ENCODE measurements at regions not wholly inside any gene's neighbourhood (a gene's known extent, or its start where the extent isn't known, plus 50 kb on each side); places are given as distances from the start of the nearest gene placed in this dataset.

DNA sequence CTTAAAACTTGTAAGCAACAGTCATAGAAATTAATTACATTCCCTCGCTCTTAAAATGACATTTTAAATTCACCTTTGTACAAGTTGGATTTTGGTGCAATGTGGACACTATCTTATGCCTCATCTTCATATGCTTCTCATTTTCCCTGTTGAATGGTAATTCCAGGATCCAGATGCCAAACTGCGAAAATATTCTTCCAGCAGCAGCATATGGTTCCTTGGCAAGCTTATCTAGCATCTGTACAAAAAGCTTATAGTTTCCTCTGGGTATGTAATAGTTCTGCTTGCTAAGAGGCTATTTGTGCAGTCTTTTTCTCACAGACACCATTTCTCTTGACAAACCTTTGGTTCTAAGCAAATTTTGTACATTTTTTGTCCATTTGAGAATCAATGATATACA lies 2079.7 kb upstream of the AGA start:
- no peak overlapping the region for H3K4me3 Mint-ChIP-seq (ENCODE audit: unreplicated experiment)

DNA sequence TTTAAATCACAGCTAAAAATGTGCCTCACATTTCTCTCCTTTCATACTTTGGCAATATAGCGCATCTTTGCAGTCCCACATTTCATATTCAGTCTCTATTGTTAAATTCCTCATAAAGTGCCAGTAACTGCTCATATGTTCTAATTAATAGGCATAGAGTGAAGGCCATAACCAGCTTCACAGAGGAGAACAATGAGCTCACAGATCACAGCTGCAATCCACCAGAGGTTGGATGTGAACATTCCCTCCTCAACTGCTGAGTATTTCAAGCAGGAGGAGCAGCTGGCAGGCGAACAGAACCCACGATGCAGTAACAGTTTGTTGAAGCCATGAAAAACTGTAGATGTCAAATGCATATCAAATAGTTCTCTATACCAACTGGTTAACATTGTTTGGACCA lies 2088.7 kb upstream of the AGA start:
- no peaks in the 10 kb centered on the region for H3K36me3 Mint-ChIP-seq (ENCODE audit: low read depth, unreplicated experiment)
- no peak for DNase-seq (ENCODE audit: low spot score)
- no peak overlapping the region for H3K27ac Mint-ChIP-seq (ENCODE audit: unreplicated experiment)
- TF ChIP-seq, protein P1, sequence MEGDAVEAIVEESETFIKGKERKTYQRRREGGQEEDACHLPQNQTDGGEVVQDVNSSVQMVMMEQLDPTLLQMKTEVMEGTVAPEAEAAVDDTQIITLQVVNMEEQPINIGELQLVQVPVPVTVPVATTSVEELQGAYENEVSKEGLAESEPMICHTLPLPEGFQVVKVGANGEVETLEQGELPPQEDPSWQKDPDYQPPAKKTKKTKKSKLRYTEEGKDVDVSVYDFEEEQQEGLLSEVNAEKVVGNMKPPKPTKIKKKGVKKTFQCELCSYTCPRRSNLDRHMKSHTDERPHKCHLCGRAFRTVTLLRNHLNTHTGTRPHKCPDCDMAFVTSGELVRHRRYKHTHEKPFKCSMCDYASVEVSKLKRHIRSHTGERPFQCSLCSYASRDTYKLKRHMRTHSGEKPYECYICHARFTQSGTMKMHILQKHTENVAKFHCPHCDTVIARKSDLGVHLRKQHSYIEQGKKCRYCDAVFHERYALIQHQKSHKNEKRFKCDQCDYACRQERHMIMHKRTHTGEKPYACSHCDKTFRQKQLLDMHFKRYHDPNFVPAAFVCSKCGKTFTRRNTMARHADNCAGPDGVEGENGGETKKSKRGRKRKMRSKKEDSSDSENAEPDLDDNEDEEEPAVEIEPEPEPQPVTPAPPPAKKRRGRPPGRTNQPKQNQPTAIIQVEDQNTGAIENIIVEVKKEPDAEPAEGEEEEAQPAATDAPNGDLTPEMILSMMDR (IDR thresholded peaks at IDR 0.05; ENCODE audit: unreplicated experiment), result no peak
- H3K4me3 Mint-ChIP-seq (ENCODE audit: unreplicated experiment), result no peak overlapping the region
- H3K4me1 Mint-ChIP-seq (ENCODE audit: unreplicated experiment), result no peaks in the 10 kb centered on the region
- no peaks in the 10 kb centered on the region for H3K9me3 Mint-ChIP-seq (ENCODE audit: unreplicated experiment)
- H3K27me3 Mint-ChIP-seq (ENCODE audit: unreplicated experiment), result no peaks in the 10 kb centered on the region

More for the DNA sequence above, 2079.7 kb upstream of the AGA start:
- Mint-ChIP-seq H3K27me3 (ENCODE audit: unreplicated experiment) (peaks cover 3% of the 10 kb centered on the region), H3K27ac (ENCODE audit: unreplicated experiment) (no peak overlapping the region), H3K36me3 (ENCODE audit: low read depth, unreplicated experiment) (no peaks in the 10 kb centered on the region), H3K4me1 (ENCODE audit: unreplicated experiment) (no peaks in the 10 kb centered on the region), H3K9me3 (ENCODE audit: unreplicated experiment) (no peaks in the 10 kb centered on the region)
- no peak for DNase-seq (ENCODE audit: low spot score)
- TF ChIP-seq, protein P1 (IDR thresholded peaks at IDR 0.05; ENCODE audit: unreplicated experiment), result no peak

DNA sequence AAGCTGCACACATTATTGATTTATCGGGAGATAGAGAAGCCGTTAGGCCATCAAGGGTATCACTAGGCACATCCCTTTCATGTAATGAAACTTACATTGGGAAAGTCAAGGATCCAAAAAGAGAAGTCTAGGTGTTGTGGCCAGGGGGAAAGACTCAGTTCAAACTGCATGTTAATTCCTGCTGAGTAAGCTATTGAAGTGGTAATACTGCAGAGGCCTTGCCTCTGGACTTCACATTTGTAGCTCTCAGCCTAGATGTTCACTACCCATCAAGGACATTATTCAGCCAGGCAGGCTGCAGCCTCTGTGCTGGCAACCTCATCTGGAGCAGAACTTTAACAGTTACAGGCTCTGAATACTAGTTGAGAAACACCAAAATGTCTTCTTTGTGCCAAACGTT lies 2094.5 kb upstream of the AGA start:
- H3K9me3 Mint-ChIP-seq (ENCODE audit: unreplicated experiment), result no peaks in the 10 kb centered on the region
- TF ChIP-seq, protein P1 (IDR thresholded peaks at IDR 0.05; ENCODE audit: unreplicated experiment), result no peak
- H3K27ac Mint-ChIP-seq (ENCODE audit: unreplicated experiment), result no peak overlapping the region
- no peak overlapping the region for H3K4me3 Mint-ChIP-seq (ENCODE audit: unreplicated experiment)
- no peaks in the 10 kb centered on the region for H3K36me3 Mint-ChIP-seq (ENCODE audit: low read depth, unreplicated experiment)
- H3K4me1 Mint-ChIP-seq (ENCODE audit: unreplicated experiment), result no peaks in the 10 kb centered on the region
- H3K27me3 Mint-ChIP-seq (ENCODE audit: unreplicated experiment), result no peaks in the 10 kb centered on the region
- DNase-seq (ENCODE audit: low spot score), result no peak

DNA sequence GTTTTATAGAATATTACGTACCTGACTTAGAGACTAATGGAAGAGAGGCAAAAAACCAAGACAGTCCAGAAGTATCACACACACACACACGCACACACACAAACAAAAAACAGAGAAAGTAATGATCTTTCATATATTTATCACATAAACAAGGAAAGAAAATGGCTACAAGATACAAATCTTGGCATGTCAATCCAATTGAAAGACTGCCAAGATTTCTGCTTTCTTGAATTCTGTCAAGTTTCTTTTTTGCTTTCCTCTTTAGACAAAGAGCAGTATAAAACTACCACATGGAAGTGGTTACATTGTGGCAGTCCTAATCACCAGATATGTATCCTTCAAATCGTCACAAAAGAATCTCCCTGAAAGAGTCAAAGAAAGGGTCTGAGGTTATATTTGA lies 2097.4 kb upstream of the AGA start:
- Mint-ChIP-seq H3K4me1 (ENCODE audit: unreplicated experiment) (no peaks in the 10 kb centered on the region), H3K36me3 (ENCODE audit: low read depth, unreplicated experiment) (no peaks in the 10 kb centered on the region), H3K4me3 (ENCODE audit: unreplicated experiment) (no peak overlapping the region), H3K27ac (ENCODE audit: unreplicated experiment) (no peak overlapping the region), H3K9me3 (ENCODE audit: unreplicated experiment) (no peaks in the 10 kb centered on the region), H3K27me3 (ENCODE audit: unreplicated experiment) (no peaks in the 10 kb centered on the region)
- DNase-seq (ENCODE audit: low spot score), result no peak
- TF ChIP-seq, protein P1 (IDR thresholded peaks at IDR 0.05; ENCODE audit: unreplicated experiment), result no peak

DNA sequence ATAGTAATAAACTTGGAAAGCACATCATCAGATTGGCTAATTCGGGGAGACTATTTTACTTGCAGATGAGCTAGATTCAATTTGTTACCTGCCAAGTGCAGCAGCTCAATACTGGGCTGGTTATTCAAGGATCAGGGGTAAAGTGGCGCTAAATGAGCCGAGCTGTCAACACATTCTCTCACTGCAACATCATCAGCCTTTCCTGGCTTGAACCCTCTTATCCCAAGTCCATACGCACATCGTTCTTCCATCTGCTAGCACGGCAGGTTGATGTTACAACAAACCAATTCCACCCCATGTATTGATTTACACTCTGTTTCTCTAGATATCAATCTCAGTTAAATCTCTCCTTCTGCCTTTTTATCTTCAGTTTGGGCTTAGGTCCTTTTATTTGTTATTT lies 2101.5 kb upstream of the AGA start:
- no peak for DNase-seq (ENCODE audit: low spot score)
- no peak overlapping the region for H3K4me3 Mint-ChIP-seq (ENCODE audit: unreplicated experiment)
- no peaks in the 10 kb centered on the region for H3K9me3 Mint-ChIP-seq (ENCODE audit: unreplicated experiment)
- no peaks in the 10 kb centered on the region for H3K27me3 Mint-ChIP-seq (ENCODE audit: unreplicated experiment)
- TF ChIP-seq, protein P1 (IDR thresholded peaks at IDR 0.05; ENCODE audit: unreplicated experiment), result no peak
- H3K27ac Mint-ChIP-seq (ENCODE audit: unreplicated experiment), result no peak overlapping the region
- peaks cover 4% of the 10 kb centered on the region for H3K4me1 Mint-ChIP-seq (ENCODE audit: unreplicated experiment)
- no peaks in the 10 kb centered on the region for H3K36me3 Mint-ChIP-seq (ENCODE audit: low read depth, unreplicated experiment)

Data from endothelial cell (in vitro differentiated cells).